Hepatocyte (in vitro differentiated cells): ENCODE measurements at regions not wholly inside any gene's neighbourhood (a gene's known extent, or its start where the extent isn't known, plus 50 kb on each side); places are given as distances from the start of the nearest gene placed in this dataset.
A peak's percentile ranks its signal among the peaks of the same experiment; 100 is the strongest.

ENCODE experiments used
- DNase-seq: peaks from one replicate; pipeline ENCODE4 v3.0.0-alpha.2; 2016; ENCODE audit warnings: low spot score
- H2AFZ ChIP-seq: fragments of 200-600 bp; sonication (generic); 2 replicates; pipeline ENCODE4 v1.6.0; 2016; ENCODE audit warnings: antibody characterized with exemption, mild to moderate bottlenecking
- H3K27ac ChIP-seq: fragments of 200-600 bp; sonication (generic); 2 replicates; pipeline ENCODE4 v1.5.1; 2016; ENCODE audit warnings: mild to moderate bottlenecking
- H3K27me3 ChIP-seq: fragments of 200-600 bp; sonication (generic); 2 replicates; pipeline ENCODE4 v1.6.1; 2016
- H3K36me3 ChIP-seq: fragments of 200-600 bp; sonication (generic); replicated peaks from 2 replicates; pipeline ENCODE4 v1.5.1; 2016; ENCODE audit warnings: low read depth; ENCODE audit not compliant: insufficient read depth
- H3K4me1 ChIP-seq: fragments of 200-600 bp; sonication (generic); 2 replicates; pipeline ENCODE4 v1.5.1; 2016; ENCODE audit warnings: mild to moderate bottlenecking, moderate library complexity; ENCODE audit not compliant: insufficient read depth
- H3K4me2 ChIP-seq: fragments of 200-600 bp; sonication (generic); 2 replicates; pipeline ENCODE4 v1.6.0; 2016
- H3K4me3 ChIP-seq: fragments of 200-600 bp; sonication (generic); 2 replicates; pipeline ENCODE4 v1.5.1; 2016; ENCODE audit warnings: mild to moderate bottlenecking
- H3K79me2 ChIP-seq: fragments of 200-600 bp; sonication (generic); 2 replicates; pipeline ENCODE4 v1.6.0; 2017; ENCODE audit warnings: mild to moderate bottlenecking
- H3K9me2 ChIP-seq: fragments of 200-600 bp; sonication (generic); replicated peaks from 2 replicates; pipeline ENCODE4 v1.6.0; 2017; ENCODE audit warnings: mild to moderate bottlenecking; ENCODE audit not compliant: insufficient read depth
- H3K9me3 ChIP-seq: fragments of 200-600 bp; sonication (generic); 2 replicates; pipeline ENCODE4 v1.5.1; 2016; ENCODE audit warnings: low read depth, mild to moderate bottlenecking
- H4K20me1 ChIP-seq: fragments of 200-600 bp; sonication (generic); 2 replicates; pipeline ENCODE4 v1.6.0; 2016; ENCODE audit warnings: mild to moderate bottlenecking; ENCODE audit not compliant: insufficient read depth, poor library complexity, severe bottlenecking
- CTCF ChIP-seq: fragments of 200-600 bp; sonication (generic); IDR thresholded peaks from 2 replicates; pipeline ENCODE4 v1.5.1; 2016; ENCODE audit warnings: antibody characterized with exemption, mild to moderate bottlenecking; ENCODE audit not compliant: poor library complexity
- EZH2 ChIP-seq: fragments of 200-600 bp; sonication (generic); IDR thresholded peaks from 2 replicates; pipeline ENCODE4 v1.6.1; 2016; ENCODE audit warnings: antibody characterized with exemption, mild to moderate bottlenecking, borderline replicate concordance
- EZH2phosphoT487 ChIP-seq: fragments of 200-600 bp; sonication (generic); IDR thresholded peaks from one replicate; pipeline ENCODE4 v1.6.1; 2018; ENCODE audit warnings: antibody characterized with exemption, mild to moderate bottlenecking, low read depth, moderate library complexity; ENCODE audit not compliant: unreplicated experiment, severe bottlenecking
- WGBS: methylation state at CpG from one replicate; pipeline ENCODE4 v1.1.6; 2016; ENCODE audit warnings: low lambda C conversion rate; ENCODE audit errors: missing lambda C conversion rate; 5-methylcytosine and 5-hydroxymethylcytosine counted together

GRCh38 chr5:82753374-82753773 is 323.8 kb downstream of the TMEM167A start:
- H3K4me3 ChIP-seq, result no peak overlapping the region
- H3K27ac ChIP-seq, result no peak overlapping the region
- no peak overlapping the region for H3K4me2 ChIP-seq
- no peak for TF ChIP-seq EZH2
- TF ChIP-seq CTCF, result no peak
- no peak for TF ChIP-seq EZH2phosphoT487
- no peaks in the 10 kb centered on the region for H3K9me2 ChIP-seq
- H3K27me3 ChIP-seq, result no peaks in the 10 kb centered on the region
- WGBS, result 100% methylated on average over 1 of the region's 1 CpG
- DNase-seq, result no peak
- no peaks in the 10 kb centered on the region for H4K20me1 ChIP-seq
- H3K79me2 ChIP-seq, result no peaks in the 10 kb centered on the region
- no peaks in the 10 kb centered on the region for H3K36me3 ChIP-seq
- H2AFZ ChIP-seq, result no peak overlapping the region
- no peaks in the 10 kb centered on the region for H3K4me1 ChIP-seq
- no peaks in the 10 kb centered on the region for H3K9me3 ChIP-seq

GRCh38 chr5:82749461-82749820 is 327.8 kb downstream of the TMEM167A start:
- Histone ChIP-seq H3K4me2 (no peak overlapping the region), H3K79me2 (no peaks in the 10 kb centered on the region), H3K9me2 (no peaks in the 10 kb centered on the region), H3K36me3 (no peaks in the 10 kb centered on the region), H3K4me1 (no peaks in the 10 kb centered on the region), H3K27ac (no peak overlapping the region), H3K9me3 (no peaks in the 10 kb centered on the region), H3K27me3 (no peaks in the 10 kb centered on the region), H3K4me3 (no peak overlapping the region), H2AFZ (no peak overlapping the region), H4K20me1 (no peaks in the 10 kb centered on the region)
- DNase-seq, result peak; percentile 10
- WGBS, result 85% methylated on average over 5 of the region's 5 CpGs
- TF ChIP-seq CTCF (no peak), EZH2phosphoT487 (no peak), EZH2 (no peak)

GRCh38 chr5:82748688-82749460 is 328.3 kb downstream of the TMEM167A start:
- no peaks in the 10 kb centered on the region for H3K9me3 ChIP-seq
- H3K9me2 ChIP-seq, result no peaks in the 10 kb centered on the region
- H3K4me1 ChIP-seq, result no peaks in the 10 kb centered on the region
- no peak overlapping the region for H3K4me2 ChIP-seq
- DNase-seq, result no peak
- 79% methylated on average over 8 of the region's 8 CpGs for WGBS
- no peaks in the 10 kb centered on the region for H4K20me1 ChIP-seq
- no peak overlapping the region for H3K4me3 ChIP-seq
- H3K27me3 ChIP-seq, result no peaks in the 10 kb centered on the region
- no peak overlapping the region for H3K27ac ChIP-seq
- no peak overlapping the region for H2AFZ ChIP-seq
- H3K79me2 ChIP-seq, result no peaks in the 10 kb centered on the region
- no peaks in the 10 kb centered on the region for H3K36me3 ChIP-seq
- no peak for TF ChIP-seq CTCF
- TF ChIP-seq EZH2phosphoT487, result no peak
- no peak for TF ChIP-seq EZH2
